H1 (cell line): ENCODE measurements at regions not wholly inside any gene's neighbourhood (a gene's known extent, or its start where the extent isn't known, plus 50 kb on each side); places are given as distances from the start of the nearest gene placed in this dataset.

Experiments used
- ASH2L ChIP-seq: fragments of 200-600, 300-600 bp; sonication (generic); IDR thresholded peaks from one replicate; pipeline ENCODE4 v1.7.1; 2017; ENCODE audit warnings: low read length
- CHD1 ChIP-seq: IDR thresholded peaks from 2 replicates; pipeline ENCODE4 v1.6.1; 2012; ENCODE audit warnings: low read depth, low read length, improper control_type of control experiment
- CTCF ChIP-seq, 3 experiments: IDR thresholded peaks; 1 replicate in 2 of 3; 2 replicates in 1 of 3; pipeline versions ENCODE4 v1.5.1 to v1.6.1; 2011; ENCODE audit warnings: low read length in 3 of 3, mild to moderate bottlenecking in 3 of 3, inconsistent platforms in 2 of 3, low read depth in 1 of 3, moderate library complexity in 1 of 3; ENCODE audit not compliant: insufficient read depth in 1 of 3; ENCODE audit errors: control extremely low read depth in 1 of 3
- EZH2 ChIP-seq: fragments of 200-600 bp; sonication (generic); IDR thresholded peaks from 2 replicates; pipeline ENCODE4 v1.7.1; 2012; ENCODE audit warnings: low read depth, mild to moderate bottlenecking, moderate library complexity, low read length, inconsistent platforms; ENCODE audit not compliant: severe bottlenecking
- POLR2A ChIP-seq, 2 experiments: IDR thresholded peaks; 1 replicate in 1 of 2; 2 replicates in 1 of 2; pipeline ENCODE4 v1.6.1; 2011; ENCODE audit warnings: low read depth in 2 of 2, low read length in 2 of 2, mild to moderate bottlenecking in 2 of 2; ENCODE audit errors: control extremely low read depth in 1 of 2
- USF2 ChIP-seq: IDR thresholded peaks from 2 replicates; pipeline ENCODE4 v1.6.1; 2011; ENCODE audit warnings: low read length, improper control_type of control experiment
- YY1 ChIP-seq: IDR thresholded peaks from 2 replicates; pipeline ENCODE4 v1.6.1; 2011; ENCODE audit warnings: low read depth, mild to moderate bottlenecking, low read length

GRCh38 chr5:39815711-39816110, 390.9 kb upstream of the DAB2 start:
- TF ChIP-seq EZH2 (no peak), POLR2A (IDR thresholded peaks at IDR 0.05; ENCODE audit: control extremely low read depth in 1 of 2, low read depth in 2 of 2, low read length in 2 of 2) (no peak), CTCF (IDR thresholded peaks at IDR 0.05; ENCODE audit: control extremely low read depth in 1 of 3, insufficient read depth in 1 of 3, low read depth in 1 of 3, low read length in 3 of 3) (no peak), USF2 (no peak), CHD1 (no peak), YY1 (no peak), ASH2L (no peak)
